NT2/D1 (cell line): ENCODE measurements at regions not wholly inside any gene's neighbourhood (a gene's known extent, or its start where the extent isn't known, plus 50 kb on each side); places are given as distances from the start of the nearest gene placed in this dataset.

Source experiments
- SUZ12 ChIP-seq: IDR thresholded peaks from 2 replicates; pipeline ENCODE4 v1.6.1; 2011; ENCODE audit not compliant: insufficient read length, insufficient read depth; ENCODE audit errors: extremely low read depth
- YY1 ChIP-seq: IDR thresholded peaks from 2 replicates; pipeline ENCODE4 v1.6.1; 2011; ENCODE audit not compliant: insufficient read length, insufficient read depth
- ZNF274 ChIP-seq: IDR thresholded peaks from 2 replicates; pipeline ENCODE4 v1.6.1; 2011; ENCODE audit warnings: mild to moderate bottlenecking, low read depth, low read length

DNA sequence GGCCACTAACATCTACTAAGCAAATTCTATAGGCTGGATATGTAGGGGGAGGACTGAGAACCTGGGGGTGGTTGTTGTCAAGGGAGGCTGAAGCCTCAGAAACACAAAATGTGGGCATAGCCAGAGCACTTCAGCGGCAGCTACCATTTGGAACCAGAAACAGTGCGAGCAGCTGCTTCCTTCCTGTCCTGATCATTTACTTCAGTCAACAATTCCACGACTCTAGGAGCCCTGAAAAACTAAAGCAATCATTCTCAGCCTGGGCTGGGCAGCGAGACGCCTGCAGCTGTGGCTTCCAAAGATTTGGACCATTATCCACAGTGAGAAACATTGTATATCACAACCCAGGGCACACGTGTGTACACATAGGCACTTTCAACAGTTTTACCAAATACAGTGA, 93.9 kb upstream of the WSCD1 start:
- TF ChIP-seq YY1 (no peak), SUZ12 (no peak), ZNF274 (no peak)
